Fibroblast of lung (primary cell): ENCODE measurements at regions not wholly inside any gene's neighbourhood (a gene's known extent, or its start where the extent isn't known, plus 50 kb on each side); places are given as distances from the start of the nearest gene placed in this dataset.

Source experiments
- DNase-seq, 2 donors: peaks; one replicate each; pipeline versions ENCODE4 v3.0.0 to v3.0.0-alpha.2; 2010; ENCODE audit warnings: low read depth in 2 of 2
- H2AFZ ChIP-seq: 2 replicates; pipeline ENCODE4 v1.5.1; 2012; ENCODE audit warnings: low read length, control low read depth, inconsistent platforms
- H3K27ac ChIP-seq: 2 replicates; pipeline ENCODE4 v1.5.1; 2011; ENCODE audit warnings: low read length, control low read depth; ENCODE audit not compliant: insufficient read depth
- H3K27me3 ChIP-seq: 2 replicates; pipeline ENCODE4 v1.5.1; 2011; ENCODE audit warnings: mild to moderate bottlenecking, low read length; ENCODE audit not compliant: control insufficient read depth, insufficient read depth
- H3K36me3 ChIP-seq: 2 replicates; pipeline ENCODE4 v1.5.1; 2011; ENCODE audit warnings: low read length; ENCODE audit not compliant: control insufficient read depth, insufficient read depth
- H3K4me1 ChIP-seq: 2 replicates; pipeline ENCODE4 v1.5.1; 2011; ENCODE audit warnings: low read length; ENCODE audit not compliant: control insufficient read depth, insufficient read depth; ENCODE audit errors: extremely low read depth
- H3K4me2 ChIP-seq: 2 replicates; pipeline ENCODE4 v1.5.1; 2011; ENCODE audit warnings: low read length, control low read depth; ENCODE audit not compliant: insufficient read depth; ENCODE audit errors: extremely low read depth
- H3K4me3 ChIP-seq, 4 experiments: fragments of 200-600 bp in 1 of 4; sonication (generic) in 1 of 4; replicated peaks in 1 of 4; 2 replicates each; pipeline ENCODE4 v1.5.1; 2011 to 2016; ENCODE audit warnings: low read length in 4 of 4, low read depth in 3 of 4, mild to moderate bottlenecking in 3 of 4, control low read depth in 2 of 4, inconsistent platforms in 1 of 4, mixed read lengths in 1 of 4; ENCODE audit not compliant: insufficient read depth in 1 of 4; ENCODE audit errors: control extremely low read depth in 1 of 4
- H3K79me2 ChIP-seq: 2 replicates; pipeline ENCODE4 v1.5.1; 2012; ENCODE audit warnings: mild to moderate bottlenecking, low read length, inconsistent platforms; ENCODE audit not compliant: control insufficient read depth, insufficient read depth
- H3K9ac ChIP-seq: 2 replicates; pipeline ENCODE4 v1.5.1; 2011; ENCODE audit warnings: mild to moderate bottlenecking, low read length, control low read depth; ENCODE audit not compliant: insufficient read depth
- H3K9me3 ChIP-seq: 2 replicates; pipeline ENCODE4 v1.5.1; 2012; ENCODE audit warnings: low read depth, low read length; ENCODE audit not compliant: control insufficient read depth, insufficient read depth
- H4K20me1 ChIP-seq: 2 replicates; pipeline ENCODE4 v1.5.1; 2011; ENCODE audit warnings: low read length; ENCODE audit not compliant: control insufficient read depth, insufficient read depth; ENCODE audit errors: extremely low read depth
- CTCF ChIP-seq, 2 donors: IDR thresholded peaks in 1 of 2; conservative IDR thresholded peaks in 1 of 2; 1 replicate in 1 of 2; 2 replicates in 1 of 2; pipeline ENCODE4 v1.5.1; 2011 to 2012; ENCODE audit warnings: low read length in 2 of 2, control low read depth in 1 of 2, inconsistent platforms in 1 of 2, low read depth in 1 of 2, mild to moderate bottlenecking in 1 of 2
- EZH2 ChIP-seq: IDR thresholded peaks from 2 replicates; pipeline ENCODE4 v1.5.1; 2012; ENCODE audit warnings: low read length, control low read depth, mild to moderate bottlenecking; ENCODE audit errors: missing control alignments

GRCh38 chr1:79981481-79981880, 975.0 kb upstream of the ADGRL4 start:
- Histone ChIP-seq H3K27ac (peak overlapping the region; percentile 32), H3K79me2 (no peaks in the 10 kb centered on the region), H3K27me3 (no peaks in the 10 kb centered on the region), H3K4me1 (peaks cover 6% of the 10 kb centered on the region), H3K36me3 (no peaks in the 10 kb centered on the region), H3K4me3 (no peak overlapping the region), H3K4me2 (peak overlapping the region; percentile 64), H2AFZ (peak overlapping the region; percentile 41), H3K9ac (no peak overlapping the region), H4K20me1 (no peaks in the 10 kb centered on the region), H3K9me3 (no peaks in the 10 kb centered on the region)
- no peak for DNase-seq
- no peak for TF ChIP-seq CTCF (conservative IDR thresholded peaks at IDR 0.05 in 1 of 2, IDR thresholded peaks at IDR 0.05 in 1 of 2; ENCODE audit: low read depth in 1 of 2, low read length in 2 of 2)
- TF ChIP-seq EZH2 = no peak

DNA sequence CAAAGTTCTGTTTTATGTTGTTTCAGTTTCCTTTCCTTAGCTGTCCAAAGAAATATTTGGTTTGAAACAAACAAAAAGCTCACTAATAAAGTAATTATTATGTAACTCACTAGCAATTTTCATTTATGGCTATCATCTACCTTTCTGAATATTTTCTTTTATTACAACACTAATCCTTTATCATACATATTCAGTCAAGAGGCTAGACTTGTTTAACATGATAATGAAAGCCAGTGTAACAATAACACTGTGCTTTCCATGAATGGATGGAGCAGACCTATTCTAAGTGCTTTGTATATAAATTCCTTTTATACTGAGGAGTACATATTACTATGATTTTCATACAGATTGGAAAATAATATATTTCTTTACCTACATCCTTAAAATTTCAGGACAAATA, 972.8 kb upstream of the ADGRL4 start:
- no peaks in the 10 kb centered on the region for H4K20me1 ChIP-seq
- H3K27ac ChIP-seq = no peak overlapping the region
- peaks cover 6% of the 10 kb centered on the region for H3K4me1 ChIP-seq
- H3K36me3 ChIP-seq = no peaks in the 10 kb centered on the region
- no peak overlapping the region for H3K4me3 ChIP-seq
- no peaks in the 10 kb centered on the region for H3K79me2 ChIP-seq
- no peaks in the 10 kb centered on the region for H3K9me3 ChIP-seq
- no peak overlapping the region for H3K9ac ChIP-seq
- DNase-seq = no peak
- no peak overlapping the region for H2AFZ ChIP-seq
- H3K27me3 ChIP-seq = no peaks in the 10 kb centered on the region
- H3K4me2 ChIP-seq = no peak overlapping the region
- TF ChIP-seq EZH2 = no peak
- no peak for TF ChIP-seq CTCF (conservative IDR thresholded peaks at IDR 0.05 in 1 of 2, IDR thresholded peaks at IDR 0.05 in 1 of 2; ENCODE audit: low read depth in 1 of 2, low read length in 2 of 2)

DNA sequence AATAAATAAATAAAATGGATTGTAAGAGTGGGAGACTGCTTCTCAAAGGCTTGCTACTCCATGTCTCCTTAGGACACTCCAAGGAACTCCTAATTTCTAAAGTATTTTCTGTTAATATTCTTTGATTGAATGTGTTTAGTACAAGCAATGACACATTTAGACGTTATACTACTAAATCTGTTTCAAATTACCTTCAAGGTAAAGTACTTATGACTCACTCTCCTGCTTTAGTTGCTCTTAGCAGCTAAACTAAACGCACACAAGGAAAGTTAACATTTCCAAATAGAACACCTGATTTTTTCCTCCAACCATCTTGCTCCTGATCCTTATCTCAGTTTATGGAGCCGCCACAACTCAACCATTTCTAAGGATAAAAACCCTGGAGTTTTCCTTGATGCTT, 969.8 kb upstream of the ADGRL4 start:
- no peak overlapping the region for H3K4me3 ChIP-seq
- H3K36me3 ChIP-seq = no peaks in the 10 kb centered on the region
- DNase-seq = peak in 1 of 2 donors; percentile 15
- no peaks in the 10 kb centered on the region for H3K79me2 ChIP-seq
- H3K4me2 ChIP-seq = no peak overlapping the region
- no peaks in the 10 kb centered on the region for H3K27me3 ChIP-seq
- TF ChIP-seq CTCF (conservative IDR thresholded peaks at IDR 0.05 in 1 of 2, IDR thresholded peaks at IDR 0.05 in 1 of 2; ENCODE audit: low read depth in 1 of 2, low read length in 2 of 2) (no peak), EZH2 (no peak)
- H2AFZ ChIP-seq = no peak overlapping the region
- no peak overlapping the region for H3K9ac ChIP-seq
- no peaks in the 10 kb centered on the region for H4K20me1 ChIP-seq
- no peak overlapping the region for H3K27ac ChIP-seq
- H3K9me3 ChIP-seq = no peaks in the 10 kb centered on the region
- peaks cover under 1% of the 10 kb centered on the region for H3K4me1 ChIP-seq
